Hematopoietic multipotent progenitor cell treated with erythropoietin and hydrocortisone succinate and interleukin-3 and kit ligand, for 17 days (in vitro differentiated cells): ENCODE measurements at regions not wholly inside any gene's neighbourhood (a gene's known extent, or its start where the extent isn't known, plus 50 kb on each side); places are given as distances from the start of the nearest gene placed in this dataset.

Experiments
- DNase-seq: peaks from one replicate; pipeline ENCODE4 v3.0.0-alpha.2; 2015; ENCODE audit warnings: low spot score

GRCh38 chr7:10122551-10123100 lies 851.0 kb upstream of the PHF14 start:
- no peak for DNase-seq

GRCh38 chr7:10128748-10129147 lies 844.9 kb upstream of the PHF14 start:
- no peak for DNase-seq

- DNase-seq: no peak
These were observed 835.4 kb upstream of the PHF14 start for GRCh38 chr7:10138087-10138854.

- no peak for DNase-seq
These were observed 827.4 kb upstream of the PHF14 start for GRCh38 chr7:10146271-10146670.

GRCh38 chr7:10156972-10157371 lies 816.7 kb upstream of the PHF14 start:
- DNase-seq: no peak

GRCh38 chr7:10181996-10182395 lies 791.7 kb upstream of the PHF14 start:
- DNase-seq: no peak

GRCh38 chr7:10192074-10192473 lies 781.6 kb upstream of the PHF14 start:
- no peak for DNase-seq

GRCh38 chr7:10205696-10206095 lies 768.0 kb upstream of the PHF14 start:
- DNase-seq: no peak

GRCh38 chr7:10210000-10210399 lies 763.7 kb upstream of the PHF14 start:
- DNase-seq: no peak

GRCh38 chr7:10211016-10211415 lies 762.7 kb upstream of the PHF14 start:
- DNase-seq: no peak

GRCh38 chr7:10211861-10212260 lies 761.8 kb upstream of the PHF14 start:
- DNase-seq: no peak

- DNase-seq: no peak
These were observed 761.0 kb upstream of the PHF14 start for GRCh38 chr7:10212649-10213048.

GRCh38 chr7:10216462-10216861 lies 757.2 kb upstream of the PHF14 start:
- DNase-seq: no peak

- DNase-seq: no peak
These were observed 752.6 kb upstream of the PHF14 start for GRCh38 chr7:10221084-10221483.

- no peak for DNase-seq
These were observed 750.7 kb upstream of the PHF14 start for GRCh38 chr7:10222976-10223375.

GRCh38 chr7:10225275-10225674 lies 748.4 kb upstream of the PHF14 start:
- DNase-seq: no peak

GRCh38 chr7:10237306-10237705 lies 736.4 kb upstream of the PHF14 start:
- no peak for DNase-seq

- no peak for DNase-seq
These were observed 735.0 kb upstream of the PHF14 start for GRCh38 chr7:10238641-10239040.

- DNase-seq: no peak
These were observed 733.9 kb upstream of the PHF14 start for GRCh38 chr7:10239695-10240345.

GRCh38 chr7:10245406-10245805 lies 728.3 kb upstream of the PHF14 start:
- DNase-seq: no peak

GRCh38 chr7:10257438-10257837 lies 716.2 kb upstream of the PHF14 start:
- DNase-seq: no peak

GRCh38 chr7:10266976-10267375 lies 706.7 kb upstream of the PHF14 start:
- no peak for DNase-seq

- DNase-seq: no peak
These were observed 705.6 kb upstream of the PHF14 start for GRCh38 chr7:10268034-10268433.

GRCh38 chr7:10282909-10283308 lies 690.8 kb upstream of the PHF14 start:
- DNase-seq: no peak
